ENCODE measurements at regions not wholly inside any gene's neighbourhood (a gene's known extent, or its start where the extent isn't known, plus 50 kb on each side); places are given as distances from the start of the nearest gene placed in this dataset.

GRCh38 chr6:105669232-105669631 lies 266.4 kb upstream of the PREP start:
- no peak for DNase-seq (ENCODE audit: insufficient read length, low spot score)

GRCh38 chr6:105667056-105667455 lies 264.2 kb upstream of the PREP start:
- no peak for FAIRE-seq
- DNase-seq (ENCODE audit: insufficient read length, low spot score) = no peak
- no peak for TF ChIP-seq POLR2A (IDR thresholded peaks at IDR 0.05; ENCODE audit: low read depth, low read length)

More at GRCh38 chr6:105669232-105669631, 266.4 kb upstream of the PREP start:
- FAIRE-seq = no peak
- TF ChIP-seq POLR2A (IDR thresholded peaks at IDR 0.05; ENCODE audit: low read depth, low read length) = no peak

GRCh38 chr6:105664931-105665330 lies 262.0 kb upstream of the PREP start:
- TF ChIP-seq POLR2A (IDR thresholded peaks at IDR 0.05; ENCODE audit: low read depth, low read length) = no peak
- no peak for DNase-seq (ENCODE audit: insufficient read length, low spot score)
- FAIRE-seq = no peak

GRCh38 chr6:105651969-105652368 lies 249.1 kb upstream of the PREP start:
- TF ChIP-seq POLR2A (IDR thresholded peaks at IDR 0.05; ENCODE audit: low read depth, low read length) = no peak
- DNase-seq (ENCODE audit: insufficient read length, low spot score) (no peak), FAIRE-seq (no peak)

GRCh38 chr6:105650347-105650746 lies 247.5 kb upstream of the PREP start:
- FAIRE-seq = no peak
- DNase-seq (ENCODE audit: insufficient read length, low spot score) = no peak

GRCh38 chr6:105649192-105649591 lies 246.3 kb upstream of the PREP start:
- no peak for TF ChIP-seq POLR2A (IDR thresholded peaks at IDR 0.05; ENCODE audit: low read depth, low read length)
- DNase-seq (ENCODE audit: insufficient read length, low spot score) (no peak), FAIRE-seq (no peak)

More at GRCh38 chr6:105650347-105650746, 247.5 kb upstream of the PREP start:
- no peak for TF ChIP-seq POLR2A (IDR thresholded peaks at IDR 0.05; ENCODE audit: low read depth, low read length)

- DNase-seq (ENCODE audit: insufficient read length, low spot score) (no peak), FAIRE-seq (no peak)
- TF ChIP-seq POLR2A (IDR thresholded peaks at IDR 0.05; ENCODE audit: low read depth, low read length) = no peak
These were observed 245.4 kb upstream of the PREP start for GRCh38 chr6:105648276-105648675.

GRCh38 chr6:105646391-105646867 lies 243.5 kb upstream of the PREP start:
- no peak for TF ChIP-seq POLR2A (IDR thresholded peaks at IDR 0.05; ENCODE audit: low read depth, low read length)
- FAIRE-seq (no peak), DNase-seq (ENCODE audit: insufficient read length, low spot score) (no peak)

- DNase-seq (ENCODE audit: insufficient read length, low spot score) (no peak), FAIRE-seq (no peak)
- TF ChIP-seq POLR2A (IDR thresholded peaks at IDR 0.05; ENCODE audit: low read depth, low read length) = no peak
These were observed 243.1 kb upstream of the PREP start for GRCh38 chr6:105645958-105646357.

GRCh38 chr6:105645156-105645555 lies 242.3 kb upstream of the PREP start:
- DNase-seq (ENCODE audit: insufficient read length, low spot score) (no peak), FAIRE-seq (no peak)
- no peak for TF ChIP-seq POLR2A (IDR thresholded peaks at IDR 0.05; ENCODE audit: low read depth, low read length)

GRCh38 chr6:105644691-105645090 lies 241.8 kb upstream of the PREP start:
- TF ChIP-seq POLR2A (IDR thresholded peaks at IDR 0.05; ENCODE audit: low read depth, low read length) = no peak
- FAIRE-seq = no peak

GRCh38 chr6:105644073-105644489 lies 241.2 kb upstream of the PREP start:
- FAIRE-seq = no peak
- TF ChIP-seq POLR2A (IDR thresholded peaks at IDR 0.05; ENCODE audit: low read depth, low read length) = no peak
- no peak for DNase-seq (ENCODE audit: insufficient read length, low spot score)

More at GRCh38 chr6:105644691-105645090, 241.8 kb upstream of the PREP start:
- DNase-seq (ENCODE audit: insufficient read length, low spot score) = no peak

- TF ChIP-seq POLR2A (IDR thresholded peaks at IDR 0.05; ENCODE audit: low read depth, low read length) = no peak
- DNase-seq (ENCODE audit: insufficient read length, low spot score) (no peak), FAIRE-seq (no peak)
These were observed 239.8 kb upstream of the PREP start for GRCh38 chr6:105642708-105643107.

- DNase-seq (ENCODE audit: insufficient read length, low spot score) (no peak), FAIRE-seq (no peak)
- no peak for TF ChIP-seq POLR2A (IDR thresholded peaks at IDR 0.05; ENCODE audit: low read depth, low read length)
These were observed 238.6 kb upstream of the PREP start for GRCh38 chr6:105641504-105641903.

- no peak for TF ChIP-seq POLR2A (IDR thresholded peaks at IDR 0.05; ENCODE audit: low read depth, low read length)
- FAIRE-seq (no peak), DNase-seq (ENCODE audit: insufficient read length, low spot score) (no peak)
These were observed 236.2 kb upstream of the PREP start for GRCh38 chr6:105639124-105639523.

GRCh38 chr6:105633814-105634213 lies 230.9 kb upstream of the PREP start:
- no peak for FAIRE-seq

More at GRCh38 chr6:105633814-105634213, 230.9 kb upstream of the PREP start:
- no peak for DNase-seq (ENCODE audit: insufficient read length, low spot score)
- no peak for TF ChIP-seq POLR2A (IDR thresholded peaks at IDR 0.05; ENCODE audit: low read depth, low read length)
